ENCODE measurements at regions not wholly inside any gene's neighbourhood (a gene's known extent, or its start where the extent isn't known, plus 50 kb on each side); places are given as distances from the start of the nearest gene placed in this dataset.

DNA sequence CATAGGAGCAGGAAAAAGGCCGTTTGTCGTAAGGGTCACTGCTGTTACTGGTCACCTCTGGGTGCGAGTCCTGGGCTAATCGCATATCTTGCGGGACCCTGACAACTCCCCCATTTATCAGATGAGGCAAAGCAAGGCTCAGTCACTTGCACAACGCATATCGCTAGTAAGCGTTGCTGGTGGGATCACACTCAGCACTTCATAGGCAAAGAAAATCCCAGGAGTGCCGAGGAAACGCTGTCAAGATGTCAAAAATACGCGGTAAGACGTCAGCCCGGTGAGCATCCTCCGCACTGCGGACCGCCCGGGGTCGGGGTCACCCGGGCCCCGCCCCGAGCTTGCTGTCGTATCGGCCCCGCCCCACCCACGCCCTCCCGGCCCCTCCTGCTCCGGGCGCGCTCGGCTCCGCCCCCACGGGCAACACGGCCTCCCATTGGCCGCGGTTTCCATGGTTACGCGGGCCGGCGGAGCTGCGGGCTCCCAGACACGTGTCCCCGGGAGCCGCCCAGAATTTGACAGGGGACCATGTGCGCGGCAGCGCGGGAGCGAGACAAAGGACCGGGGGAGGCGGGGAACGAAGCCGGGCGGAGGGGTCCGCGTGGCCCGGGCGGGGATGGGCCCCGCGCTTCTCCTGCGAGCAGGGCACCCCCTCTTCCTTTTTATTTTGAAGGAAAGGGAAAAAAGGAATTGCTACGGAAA lies 80.2 kb upstream of the IER5L start:
- CTCF ChIA-PET: interaction anchor here (0.6 to 1.0 kb wide), 4 partner anchors 12 to 122 kb away, joined by 3 to 4 read pairs (median 3); no protein-coding TSS in a partner anchor
- POLR2A ChIA-PET: interaction anchor here (1.1 kb wide), 1 partner anchor 80 kb away, joined by 3 read pairs; the partner anchor contains the start of gene IER5L

DNA sequence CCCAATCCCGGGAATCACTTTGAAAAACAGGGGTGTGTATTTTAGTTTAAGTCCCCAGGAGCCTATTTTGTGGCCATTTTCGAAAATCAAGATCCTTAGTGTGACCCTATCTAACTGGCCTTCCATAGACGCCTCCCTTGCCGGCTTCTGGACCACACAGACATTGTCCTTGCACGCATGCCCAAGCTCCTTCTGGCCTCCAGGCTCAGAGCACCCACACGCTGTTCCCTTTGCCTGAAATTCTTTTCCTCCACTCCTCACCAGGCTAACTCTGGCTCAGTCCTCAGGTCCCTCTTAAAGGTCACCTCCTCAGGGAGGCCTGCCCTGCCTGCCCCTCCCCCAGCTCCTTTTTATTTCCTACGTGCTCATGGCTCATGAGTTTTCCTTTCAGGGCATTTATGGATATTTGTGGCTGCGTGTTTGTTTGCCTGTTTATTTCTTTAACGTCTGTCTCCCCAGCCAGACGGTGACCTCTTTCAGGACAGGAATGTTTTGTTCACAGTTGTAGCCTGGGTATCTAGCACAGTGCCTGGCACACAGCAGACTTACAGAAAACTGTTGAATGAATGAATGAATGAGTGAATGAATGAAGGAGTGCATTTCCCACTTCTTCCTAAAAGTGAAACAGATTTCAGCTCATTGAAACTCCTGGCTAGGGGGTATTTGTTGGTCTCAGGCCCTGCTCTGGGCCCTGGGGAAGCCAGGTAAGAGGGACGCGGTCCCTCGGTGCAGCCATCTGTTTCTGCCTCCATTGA lies 79.1 kb upstream of the IER5L start:
- dilution Hi-C loops (cut with MboI; ENCODE audit: extremely low pct_ligation_motif_present, low sequenced_read_pairs) (no loop called here), intact Hi-C loops (cut with micrococcal nuclease) (no loop called here)
- H3K4me1 ChIP-seq (ENCODE audit: control insufficient read depth, extremely low read depth, insufficient read depth, low read length): peaks cover 9% of the 10 kb centered on the region
- H3K36me3 ChIP-seq (ENCODE audit: control insufficient read depth in 2 of 2, extremely low read depth in 1 of 2, insufficient read depth in 2 of 2, low read length in 2 of 2): no peaks in the 10 kb centered on the region
- no peaks in the 10 kb centered on the region for H3K9me1 ChIP-seq (replicated peaks; ENCODE audit: control insufficient read depth, extremely low read depth, insufficient read depth, low read length)
- no peak overlapping the region for H3K4me3 ChIP-seq (replicated peaks in 1 of 3; ENCODE audit: insufficient read depth in 1 of 3, low read depth in 1 of 3, low read length in 3 of 3)
- no peak overlapping the region for H3K9ac ChIP-seq (replicated peaks; ENCODE audit: extremely low read depth, insufficient read depth, low read length)
- no peaks in the 10 kb centered on the region for H3K79me2 ChIP-seq (ENCODE audit: control insufficient read depth, insufficient read depth, low read length)
- H4K20me1 ChIP-seq (replicated peaks; ENCODE audit: control insufficient read depth, extremely low read depth, insufficient read depth, low read length): no peaks in the 10 kb centered on the region
- BruUV-seq (replicated peaks): no TSS peak
- H3K4me2 ChIP-seq (ENCODE audit: insufficient read depth, low read length): no peak overlapping the region
- FAIRE-seq (no peak), DNase-seq (ENCODE audit: low read depth, low spot score) (no peak)
- no peak overlapping the region for H2AFZ ChIP-seq (ENCODE audit: low read depth, low read length)
- H3K27me3 ChIP-seq (ENCODE audit: control insufficient read depth in 2 of 2, insufficient read depth in 2 of 2, low read length in 2 of 2): peaks cover 6 to 8% of the 10 kb centered on the region in 2 experiments
- no peak overlapping the region for H3K27ac ChIP-seq (ENCODE audit: insufficient read depth, low read depth, low read length)
- CTCF ChIA-PET: interaction anchor here (0.8 kb wide), 1 partner anchor 16 kb away, joined by 4 read pairs; no protein-coding TSS in a partner anchor
- POLR2A ChIA-PET: no interaction called here
- TF ChIP-seq POLR2AphosphoS5 (IDR thresholded peaks at IDR 0.05; ENCODE audit: insufficient read depth, low read depth, low read length): no peak
- no peak for TF ChIP-seq FOS (IDR thresholded peaks at IDR 0.05; ENCODE audit: borderline replicate concordance, insufficient read depth, low read length)
- TF ChIP-seq GATA2 (IDR thresholded peaks at IDR 0.05; ENCODE audit: insufficient read depth, insufficient read length, low read depth, low read length): no peak
- TF ChIP-seq, protein P1, sequence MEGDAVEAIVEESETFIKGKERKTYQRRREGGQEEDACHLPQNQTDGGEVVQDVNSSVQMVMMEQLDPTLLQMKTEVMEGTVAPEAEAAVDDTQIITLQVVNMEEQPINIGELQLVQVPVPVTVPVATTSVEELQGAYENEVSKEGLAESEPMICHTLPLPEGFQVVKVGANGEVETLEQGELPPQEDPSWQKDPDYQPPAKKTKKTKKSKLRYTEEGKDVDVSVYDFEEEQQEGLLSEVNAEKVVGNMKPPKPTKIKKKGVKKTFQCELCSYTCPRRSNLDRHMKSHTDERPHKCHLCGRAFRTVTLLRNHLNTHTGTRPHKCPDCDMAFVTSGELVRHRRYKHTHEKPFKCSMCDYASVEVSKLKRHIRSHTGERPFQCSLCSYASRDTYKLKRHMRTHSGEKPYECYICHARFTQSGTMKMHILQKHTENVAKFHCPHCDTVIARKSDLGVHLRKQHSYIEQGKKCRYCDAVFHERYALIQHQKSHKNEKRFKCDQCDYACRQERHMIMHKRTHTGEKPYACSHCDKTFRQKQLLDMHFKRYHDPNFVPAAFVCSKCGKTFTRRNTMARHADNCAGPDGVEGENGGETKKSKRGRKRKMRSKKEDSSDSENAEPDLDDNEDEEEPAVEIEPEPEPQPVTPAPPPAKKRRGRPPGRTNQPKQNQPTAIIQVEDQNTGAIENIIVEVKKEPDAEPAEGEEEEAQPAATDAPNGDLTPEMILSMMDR (IDR thresholded peaks at IDR 0.05; ENCODE audit: extremely low read depth in 1 of 2, insufficient read depth in 1 of 2, low read depth in 1 of 2, low read length in 2 of 2): no peak
- no peak for TF ChIP-seq JUN (IDR thresholded peaks at IDR 0.05; ENCODE audit: borderline replicate concordance, insufficient read depth, insufficient read length, low read depth)
- TF ChIP-seq, protein P2, sequence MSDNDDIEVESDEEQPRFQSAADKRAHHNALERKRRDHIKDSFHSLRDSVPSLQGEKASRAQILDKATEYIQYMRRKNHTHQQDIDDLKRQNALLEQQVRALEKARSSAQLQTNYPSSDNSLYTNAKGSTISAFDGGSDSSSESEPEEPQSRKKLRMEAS (IDR thresholded peaks at IDR 0.05; ENCODE audit: insufficient read depth, insufficient read length): no peak
- no peak for TF ChIP-seq MYC (IDR thresholded peaks at IDR 0.05; ENCODE audit: low read depth, low read length)
- TF ChIP-seq EZH2 (IDR thresholded peaks at IDR 0.05; ENCODE audit: borderline replicate concordance, low read depth, low read length, severe bottlenecking): no peak
- TF ChIP-seq POLR2A (IDR thresholded peaks at IDR 0.05; ENCODE audit: low read depth, low read length): no peak
- H3K9me3 ChIP-seq (replicated peaks; ENCODE audit: control insufficient read depth, insufficient read depth, low read length): no peaks in the 10 kb centered on the region

More for the DNA sequence above, 80.2 kb upstream of the IER5L start:
- intact Hi-C loops (cut with micrococcal nuclease): loop anchor here (1.0 kb wide), 2 partner anchors 12 to 83 kb away; no protein-coding TSS in a partner anchor
- peaks cover 6 to 8% of the 10 kb centered on the region in 2 experiments for H3K27me3 ChIP-seq (ENCODE audit: control insufficient read depth in 2 of 2, insufficient read depth in 2 of 2, low read length in 2 of 2)
- no peaks in the 10 kb centered on the region for H3K9me1 ChIP-seq (replicated peaks; ENCODE audit: control insufficient read depth, extremely low read depth, insufficient read depth, low read length)
- dilution Hi-C loops (cut with MboI; ENCODE audit: extremely low pct_ligation_motif_present, low sequenced_read_pairs): no loop called here
- H3K36me3 ChIP-seq (ENCODE audit: control insufficient read depth in 2 of 2, extremely low read depth in 1 of 2, insufficient read depth in 2 of 2, low read length in 2 of 2): no peaks in the 10 kb centered on the region
- no peak overlapping the region for H3K9ac ChIP-seq (replicated peaks; ENCODE audit: extremely low read depth, insufficient read depth, low read length)
- DNase-seq (ENCODE audit: low read depth, low spot score): peak; percentile 75
- no peaks in the 10 kb centered on the region for H3K9me3 ChIP-seq (replicated peaks; ENCODE audit: control insufficient read depth, insufficient read depth, low read length)
- H3K79me2 ChIP-seq (ENCODE audit: control insufficient read depth, insufficient read depth, low read length): no peaks in the 10 kb centered on the region
- BruUV-seq (replicated peaks): no TSS peak
- peaks cover 9% of the 10 kb centered on the region for H3K4me1 ChIP-seq (ENCODE audit: control insufficient read depth, extremely low read depth, insufficient read depth, low read length)
- peak overlapping the region in 1 of 3 experiments; percentile 11 for H3K4me3 ChIP-seq (replicated peaks in 1 of 3; ENCODE audit: insufficient read depth in 1 of 3, low read depth in 1 of 3, low read length in 3 of 3)
- H2AFZ ChIP-seq (ENCODE audit: low read depth, low read length): peak overlapping the region; percentile 74
- TF ChIP-seq, protein P2 (IDR thresholded peaks at IDR 0.05; ENCODE audit: insufficient read depth, insufficient read length): peak; percentile 95
- TF ChIP-seq POLR2A (IDR thresholded peaks at IDR 0.05; ENCODE audit: low read depth, low read length): no peak
- no peak overlapping the region for H3K27ac ChIP-seq (ENCODE audit: insufficient read depth, low read depth, low read length)
- H3K4me2 ChIP-seq (ENCODE audit: insufficient read depth, low read length): peak overlapping the region; percentile 59
- peak; percentile 78 for FAIRE-seq
- H4K20me1 ChIP-seq (replicated peaks; ENCODE audit: control insufficient read depth, extremely low read depth, insufficient read depth, low read length): no peaks in the 10 kb centered on the region

Data from endothelial cell of umbilical vein (primary cell).